RWPE1 (cell line): ENCODE measurements at regions not wholly inside any gene's neighbourhood (a gene's known extent, or its start where the extent isn't known, plus 50 kb on each side); places are given as distances from the start of the nearest gene placed in this dataset.

Experiments
- CTCF ChIA-PET: fragments of 350-600 bp; sonication (Branson Sonifier 250); formaldehyde crosslinking; extraction: SDS; loops from one replicate; lab custom pipeline; 2021; lab: Yijun Ruan, JAX
- POLR2A ChIA-PET: fragments of 400-600 bp; formaldehyde crosslinking; extraction: SDS; loops from one replicate; lab custom pipeline; 2020; ENCODE audit warnings: antibody characterized with exemption; ENCODE audit not compliant: low non-redundant PET; lab: Yijun Ruan, JAX
- DNase-seq: peaks from one replicate; pipeline ENCODE4 v3.0.0; 2012; ENCODE audit warnings: low spot score
- H3K27ac ChIP-seq: fragments of 450-650 bp; 2 replicates; pipeline ENCODE4 v1.5.1; 2017
- CTCF ChIP-seq: fragments of 450-650 bp; conservative IDR thresholded peaks from 2 replicates; pipeline ENCODE4 v1.5.1; 2017; ENCODE audit warnings: low read depth, mild to moderate bottlenecking

GRCh38 chr10:47053081-47053798, 142.0 kb downstream of the PTPN20 start:
- CTCF ChIA-PET: no interaction called here
- H3K27ac ChIP-seq: no peak overlapping the region
- no peak for DNase-seq
- TF ChIP-seq CTCF: no peak
- POLR2A ChIA-PET: no interaction called here

- CTCF ChIA-PET: no interaction called here
- DNase-seq: no peak
- H3K27ac ChIP-seq: no peak overlapping the region
- no peak for TF ChIP-seq CTCF
- POLR2A ChIA-PET: no interaction called here
Observed at GRCh38 chr10:47054974-47055373, 143.7 kb downstream of the PTPN20 start.

GRCh38 chr10:47055386-47056246, 144.4 kb downstream of the PTPN20 start:
- POLR2A ChIA-PET: no interaction called here
- CTCF ChIA-PET: interaction anchor here (0.5 kb wide), 1 partner anchor 256 kb away, joined by 6 read pairs; no protein-coding TSS in a partner anchor
- H3K27ac ChIP-seq: no peak overlapping the region
- no peak for DNase-seq
- no peak for TF ChIP-seq CTCF

GRCh38 chr10:47056247-47056510, 145.0 kb downstream of the PTPN20 start:
- no peak overlapping the region for H3K27ac ChIP-seq
- CTCF ChIA-PET: no interaction called here
- POLR2A ChIA-PET: no interaction called here

GRCh38 chr10:47057471-47057870, 146.2 kb downstream of the PTPN20 start:
- no peak overlapping the region for H3K27ac ChIP-seq
- CTCF ChIA-PET: interaction anchor here (1.0 kb wide), 1 partner anchor 10 kb away, joined by 3 read pairs; no protein-coding TSS in a partner anchor
- no peak for DNase-seq
- no peak for TF ChIP-seq CTCF
- POLR2A ChIA-PET: no interaction called here

More at GRCh38 chr10:47056247-47056510, 145.0 kb downstream of the PTPN20 start:
- TF ChIP-seq CTCF: no peak
- DNase-seq: no peak

- POLR2A ChIA-PET: no interaction called here
- no peak for TF ChIP-seq CTCF
- CTCF ChIA-PET: interaction anchor here (1.0 kb wide), 1 partner anchor 10 kb away, joined by 3 read pairs; no protein-coding TSS in a partner anchor
- no peak for DNase-seq
- H3K27ac ChIP-seq: no peak overlapping the region
Observed at GRCh38 chr10:47058032-47058702, 146.9 kb downstream of the PTPN20 start.
